SK-N-SH treated with all-trans-retinoic acid at 6 μM for 48 hours (cell line): ENCODE measurements at regions not wholly inside any gene's neighbourhood (a gene's known extent, or its start where the extent isn't known, plus 50 kb on each side); places are given as distances from the start of the nearest gene placed in this dataset.

ENCODE experiments used
- ZFP30 ChIP-seq: fragments of 450-650 bp; formaldehyde crosslinking; IDR thresholded peaks from 2 replicates; pipeline ENCODE4 v1.5.0; 2022; ENCODE audit warnings: mild to moderate bottlenecking, moderate library complexity
- TF ChIP-seq, protein P1 (sequence below): fragments of 250-450 bp; sonication (Bioruptor Pico); IDR thresholded peaks from 2 replicates; pipeline ENCODE4 v1.5.1; 2020; ENCODE audit warnings: low read depth, mild to moderate bottlenecking, moderate library complexity
- TF ChIP-seq, protein P2 (sequence below): fragments of 250-450 bp; sonication (Bioruptor Pico); IDR thresholded peaks from 2 replicates; pipeline ENCODE4 v1.8.0; 2020; ENCODE audit warnings: mild to moderate bottlenecking, moderate library complexity, borderline replicate concordance

- TF ChIP-seq, protein P1, sequence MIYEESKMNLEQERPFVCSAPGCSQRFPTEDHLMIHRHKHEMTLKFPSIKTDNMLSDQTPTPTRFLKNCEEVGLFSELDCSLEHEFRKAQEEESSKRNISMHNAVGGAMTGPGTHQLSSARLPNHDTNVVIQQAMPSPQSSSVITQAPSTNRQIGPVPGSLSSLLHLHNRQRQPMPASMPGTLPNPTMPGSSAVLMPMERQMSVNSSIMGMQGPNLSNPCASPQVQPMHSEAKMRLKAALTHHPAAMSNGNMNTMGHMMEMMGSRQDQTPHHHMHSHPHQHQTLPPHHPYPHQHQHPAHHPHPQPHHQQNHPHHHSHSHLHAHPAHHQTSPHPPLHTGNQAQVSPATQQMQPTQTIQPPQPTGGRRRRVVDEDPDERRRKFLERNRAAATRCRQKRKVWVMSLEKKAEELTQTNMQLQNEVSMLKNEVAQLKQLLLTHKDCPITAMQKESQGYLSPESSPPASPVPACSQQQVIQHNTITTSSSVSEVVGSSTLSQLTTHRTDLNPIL (CRISPR knock-in tag): no peak
- TF ChIP-seq, protein P2, sequence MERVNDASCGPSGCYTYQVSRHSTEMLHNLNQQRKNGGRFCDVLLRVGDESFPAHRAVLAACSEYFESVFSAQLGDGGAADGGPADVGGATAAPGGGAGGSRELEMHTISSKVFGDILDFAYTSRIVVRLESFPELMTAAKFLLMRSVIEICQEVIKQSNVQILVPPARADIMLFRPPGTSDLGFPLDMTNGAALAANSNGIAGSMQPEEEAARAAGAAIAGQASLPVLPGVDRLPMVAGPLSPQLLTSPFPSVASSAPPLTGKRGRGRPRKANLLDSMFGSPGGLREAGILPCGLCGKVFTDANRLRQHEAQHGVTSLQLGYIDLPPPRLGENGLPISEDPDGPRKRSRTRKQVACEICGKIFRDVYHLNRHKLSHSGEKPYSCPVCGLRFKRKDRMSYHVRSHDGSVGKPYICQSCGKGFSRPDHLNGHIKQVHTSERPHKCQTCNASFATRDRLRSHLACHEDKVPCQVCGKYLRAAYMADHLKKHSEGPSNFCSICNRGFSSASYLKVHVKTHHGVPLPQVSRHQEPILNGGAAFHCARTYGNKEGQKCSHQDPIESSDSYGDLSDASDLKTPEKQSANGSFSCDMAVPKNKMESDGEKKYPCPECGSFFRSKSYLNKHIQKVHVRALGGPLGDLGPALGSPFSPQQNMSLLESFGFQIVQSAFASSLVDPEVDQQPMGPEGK (CRISPR knock-in tag): no peak
- no peak for TF ChIP-seq ZFP30 (CRISPR knock-in tag)
Observed at GRCh38 chr6:140597181-140597580, 1222.7 kb upstream of the CITED2 start.
